ENCODE measurements at regions not wholly inside any gene's neighbourhood (a gene's known extent, or its start where the extent isn't known, plus 50 kb on each side); places are given as distances from the start of the nearest gene placed in this dataset.

- Mint-ChIP-seq H3K9me3 (no peaks in the 10 kb centered on the region), H3K4me3 (no peak overlapping the region), H3K36me3 (ENCODE audit: low read depth) (no peaks in the 10 kb centered on the region), H3K27ac (no peak overlapping the region), H3K4me1 (no peaks in the 10 kb centered on the region), H3K27me3 (ENCODE audit: insufficient read depth, low read depth, poor library complexity) (peaks cover 2% of the 10 kb centered on the region)
- Histone ChIP-seq H2AFZ (0 out of 2 replicates have a peak overlapping the region, but pooled peaks have one; percentile 1), H3K4me3 (no peak overlapping the region), H3K4me1 (ENCODE audit: insufficient read depth) (no peaks in the 10 kb centered on the region), H3K79me2 (replicated peaks; ENCODE audit: insufficient read depth) (no peaks in the 10 kb centered on the region), H4K20me1 (replicated peaks; ENCODE audit: insufficient read depth) (no peaks in the 10 kb centered on the region), H3K27me3 (ENCODE audit: insufficient read depth) (no peaks in the 10 kb centered on the region), H3K9me2 (ENCODE audit: insufficient read depth) (peaks cover 11% of the 10 kb centered on the region; the same call in 1 of the 2 replicates), H3K27ac (ENCODE audit: low read depth) (no peak overlapping the region), H3K36me3 (ENCODE audit: insufficient read depth) (no peaks in the 10 kb centered on the region), H3F3A (replicated peaks; ENCODE audit: low read depth) (no peaks in the 10 kb centered on the region), H3K4me2 (no peak overlapping the region)
- ATAC-seq (no peak), DNase-seq (ENCODE audit: low spot score) (no peak)
- no peak for TF ChIP-seq ZNF331 (CRISPR knock-in tag; IDR thresholded peaks at IDR 0.05; ENCODE audit: low read depth)
Measured at GRCh38 chr2:151027151-151027550, 234.5 kb downstream of the RBM43 start.

DNA sequence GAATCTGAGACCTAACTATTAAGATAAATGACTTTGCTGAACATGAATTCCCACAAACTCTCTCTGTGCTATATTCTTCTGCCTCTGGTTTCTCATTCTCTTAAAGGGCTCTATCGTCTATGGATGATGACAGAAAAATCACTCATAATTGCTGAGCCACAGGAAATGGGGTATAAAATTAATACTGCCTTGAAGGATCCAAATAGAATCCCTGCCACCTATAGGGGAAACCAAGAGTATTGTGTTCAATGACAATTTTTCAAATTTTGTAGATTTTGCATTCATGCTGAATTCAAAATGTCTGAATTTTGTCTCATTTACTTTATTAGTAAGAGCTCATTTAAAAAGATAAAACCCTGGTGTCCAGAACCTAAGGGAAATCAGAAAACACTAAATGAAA is 235.8 kb downstream of the RBM43 start:
- H3K27me3 ChIP-seq (ENCODE audit: insufficient read depth): no peaks in the 10 kb centered on the region
- no peak overlapping the region for H3K27ac ChIP-seq (ENCODE audit: low read depth)
- no peak overlapping the region for H2AFZ ChIP-seq
- DNase-seq (ENCODE audit: low spot score): no peak
- no peaks in the 10 kb centered on the region for H4K20me1 ChIP-seq (replicated peaks; ENCODE audit: insufficient read depth)
- H3K4me3 ChIP-seq: no peak overlapping the region
- no peaks in the 10 kb centered on the region for H3K36me3 Mint-ChIP-seq (ENCODE audit: low read depth)
- ATAC-seq: no peak
- H3K9me3 Mint-ChIP-seq: no peaks in the 10 kb centered on the region
- no peak overlapping the region for H3K4me3 Mint-ChIP-seq
- no peaks in the 10 kb centered on the region for H3K27me3 Mint-ChIP-seq (ENCODE audit: insufficient read depth, low read depth, poor library complexity)
- no peaks in the 10 kb centered on the region for H3F3A ChIP-seq (replicated peaks; ENCODE audit: low read depth)
- H3K27ac Mint-ChIP-seq: no peak overlapping the region
- peaks cover 11% of the 10 kb centered on the region; the same call in 1 of the 2 replicates for H3K9me2 ChIP-seq (ENCODE audit: insufficient read depth)
- H3K79me2 ChIP-seq (replicated peaks; ENCODE audit: insufficient read depth): no peaks in the 10 kb centered on the region
- no peaks in the 10 kb centered on the region for H3K4me1 Mint-ChIP-seq
- no peak overlapping the region for H3K4me2 ChIP-seq
- H3K4me1 ChIP-seq (ENCODE audit: insufficient read depth): no peaks in the 10 kb centered on the region
- H3K36me3 ChIP-seq (ENCODE audit: insufficient read depth): no peaks in the 10 kb centered on the region
- TF ChIP-seq CREB1 (CRISPR knock-in tag; IDR thresholded peaks at IDR 0.05; ENCODE audit: low read depth) (no peak), EZH2 (IDR thresholded peaks at IDR 0.05; ENCODE audit: low read depth, unreplicated experiment) (no peak), STAT1 (IDR thresholded peaks at IDR 0.05; ENCODE audit: unreplicated experiment) (no peak), ZNF114 (CRISPR knock-in tag; IDR thresholded peaks at IDR 0.05) (no peak), ZNF331 (CRISPR knock-in tag; IDR thresholded peaks at IDR 0.05; ENCODE audit: low read depth) (no peak), NANOG (IDR thresholded peaks at IDR 0.05; ENCODE audit: borderline replicate concordance) (no peak), EZH2phosphoT487 (IDR thresholded peaks at IDR 0.05; ENCODE audit: unreplicated experiment) (no peak), CTCF (conservative IDR thresholded peaks at IDR 0.05; ENCODE audit: low read depth in 2 of 2) (no peak), JUNB (IDR thresholded peaks at IDR 0.05; ENCODE audit: unreplicated experiment) (no peak), POLR2AphosphoS5 (IDR thresholded peaks at IDR 0.05; ENCODE audit: low read depth) (no peak)
- TF ChIP-seq, protein P1, sequence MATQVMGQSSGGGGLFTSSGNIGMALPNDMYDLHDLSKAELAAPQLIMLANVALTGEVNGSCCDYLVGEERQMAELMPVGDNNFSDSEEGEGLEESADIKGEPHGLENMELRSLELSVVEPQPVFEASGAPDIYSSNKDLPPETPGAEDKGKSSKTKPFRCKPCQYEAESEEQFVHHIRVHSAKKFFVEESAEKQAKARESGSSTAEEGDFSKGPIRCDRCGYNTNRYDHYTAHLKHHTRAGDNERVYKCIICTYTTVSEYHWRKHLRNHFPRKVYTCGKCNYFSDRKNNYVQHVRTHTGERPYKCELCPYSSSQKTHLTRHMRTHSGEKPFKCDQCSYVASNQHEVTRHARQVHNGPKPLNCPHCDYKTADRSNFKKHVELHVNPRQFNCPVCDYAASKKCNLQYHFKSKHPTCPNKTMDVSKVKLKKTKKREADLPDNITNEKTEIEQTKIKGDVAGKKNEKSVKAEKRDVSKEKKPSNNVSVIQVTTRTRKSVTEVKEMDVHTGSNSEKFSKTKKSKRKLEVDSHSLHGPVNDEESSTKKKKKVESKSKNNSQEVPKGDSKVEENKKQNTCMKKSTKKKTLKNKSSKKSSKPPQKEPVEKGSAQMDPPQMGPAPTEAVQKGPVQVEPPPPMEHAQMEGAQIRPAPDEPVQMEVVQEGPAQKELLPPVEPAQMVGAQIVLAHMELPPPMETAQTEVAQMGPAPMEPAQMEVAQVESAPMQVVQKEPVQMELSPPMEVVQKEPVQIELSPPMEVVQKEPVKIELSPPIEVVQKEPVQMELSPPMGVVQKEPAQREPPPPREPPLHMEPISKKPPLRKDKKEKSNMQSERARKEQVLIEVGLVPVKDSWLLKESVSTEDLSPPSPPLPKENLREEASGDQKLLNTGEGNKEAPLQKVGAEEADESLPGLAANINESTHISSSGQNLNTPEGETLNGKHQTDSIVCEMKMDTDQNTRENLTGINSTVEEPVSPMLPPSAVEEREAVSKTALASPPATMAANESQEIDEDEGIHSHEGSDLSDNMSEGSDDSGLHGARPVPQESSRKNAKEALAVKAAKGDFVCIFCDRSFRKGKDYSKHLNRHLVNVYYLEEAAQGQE (IDR thresholded peaks at IDR 0.05; ENCODE audit: unreplicated experiment): no peak
- TF ChIP-seq, protein P2, sequence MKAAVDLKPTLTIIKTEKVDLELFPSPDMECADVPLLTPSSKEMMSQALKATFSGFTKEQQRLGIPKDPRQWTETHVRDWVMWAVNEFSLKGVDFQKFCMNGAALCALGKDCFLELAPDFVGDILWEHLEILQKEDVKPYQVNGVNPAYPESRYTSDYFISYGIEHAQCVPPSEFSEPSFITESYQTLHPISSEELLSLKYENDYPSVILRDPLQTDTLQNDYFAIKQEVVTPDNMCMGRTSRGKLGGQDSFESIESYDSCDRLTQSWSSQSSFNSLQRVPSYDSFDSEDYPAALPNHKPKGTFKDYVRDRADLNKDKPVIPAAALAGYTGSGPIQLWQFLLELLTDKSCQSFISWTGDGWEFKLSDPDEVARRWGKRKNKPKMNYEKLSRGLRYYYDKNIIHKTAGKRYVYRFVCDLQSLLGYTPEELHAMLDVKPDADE (IDR thresholded peaks at IDR 0.05): no peak

Measured in GM23338 (cell line).